K562 (cell line): ENCODE measurements at regions not wholly inside any gene's neighbourhood (a gene's known extent, or its start where the extent isn't known, plus 50 kb on each side); places are given as distances from the start of the nearest gene placed in this dataset.

Experiments
- CAMTA2 ChIP-seq: fragments of 250-450 bp; sonication (Bioruptor Pico); conservative IDR thresholded peaks from 2 replicates; pipeline ENCODE4 v1.5.1; 2022
- MTA1 ChIP-seq: fragments of 450-650 bp; IDR thresholded peaks from 2 replicates; pipeline ENCODE4 v1.6.1; 2017; ENCODE audit warnings: borderline replicate concordance
- ZNF24 ChIP-seq: fragments of 450-650 bp; IDR thresholded peaks from 2 replicates; pipeline ENCODE4 v1.6.1; 2016
- TF ChIP-seq, protein P1 (sequence below): sonication (generic); formaldehyde crosslinking; IDR thresholded peaks from 2 replicates; pipeline ENCODE4 v1.8.0; 2023; ENCODE audit warnings: mild to moderate bottlenecking, missing genetic modification reagents

DNA sequence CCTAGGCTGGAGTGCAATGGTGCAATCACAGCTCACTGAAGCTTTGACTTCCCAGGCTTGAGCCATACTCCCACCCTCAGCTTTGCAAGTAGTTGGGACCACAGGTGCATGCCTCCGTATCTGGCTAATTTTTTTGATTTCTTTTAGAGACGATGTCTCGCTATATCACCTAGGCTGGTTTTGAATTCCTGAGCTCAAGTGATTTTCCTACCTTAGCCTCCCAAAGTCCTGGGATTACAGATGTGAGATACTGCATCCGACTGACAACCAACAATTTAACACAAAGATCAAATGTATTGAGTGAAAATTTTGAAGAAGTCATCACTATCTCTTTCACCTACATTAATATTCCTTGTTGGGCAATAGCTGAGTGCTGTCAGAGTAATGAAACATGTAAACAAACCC lies 181.6 kb downstream of the MYCN start:
- TF ChIP-seq, protein P1, sequence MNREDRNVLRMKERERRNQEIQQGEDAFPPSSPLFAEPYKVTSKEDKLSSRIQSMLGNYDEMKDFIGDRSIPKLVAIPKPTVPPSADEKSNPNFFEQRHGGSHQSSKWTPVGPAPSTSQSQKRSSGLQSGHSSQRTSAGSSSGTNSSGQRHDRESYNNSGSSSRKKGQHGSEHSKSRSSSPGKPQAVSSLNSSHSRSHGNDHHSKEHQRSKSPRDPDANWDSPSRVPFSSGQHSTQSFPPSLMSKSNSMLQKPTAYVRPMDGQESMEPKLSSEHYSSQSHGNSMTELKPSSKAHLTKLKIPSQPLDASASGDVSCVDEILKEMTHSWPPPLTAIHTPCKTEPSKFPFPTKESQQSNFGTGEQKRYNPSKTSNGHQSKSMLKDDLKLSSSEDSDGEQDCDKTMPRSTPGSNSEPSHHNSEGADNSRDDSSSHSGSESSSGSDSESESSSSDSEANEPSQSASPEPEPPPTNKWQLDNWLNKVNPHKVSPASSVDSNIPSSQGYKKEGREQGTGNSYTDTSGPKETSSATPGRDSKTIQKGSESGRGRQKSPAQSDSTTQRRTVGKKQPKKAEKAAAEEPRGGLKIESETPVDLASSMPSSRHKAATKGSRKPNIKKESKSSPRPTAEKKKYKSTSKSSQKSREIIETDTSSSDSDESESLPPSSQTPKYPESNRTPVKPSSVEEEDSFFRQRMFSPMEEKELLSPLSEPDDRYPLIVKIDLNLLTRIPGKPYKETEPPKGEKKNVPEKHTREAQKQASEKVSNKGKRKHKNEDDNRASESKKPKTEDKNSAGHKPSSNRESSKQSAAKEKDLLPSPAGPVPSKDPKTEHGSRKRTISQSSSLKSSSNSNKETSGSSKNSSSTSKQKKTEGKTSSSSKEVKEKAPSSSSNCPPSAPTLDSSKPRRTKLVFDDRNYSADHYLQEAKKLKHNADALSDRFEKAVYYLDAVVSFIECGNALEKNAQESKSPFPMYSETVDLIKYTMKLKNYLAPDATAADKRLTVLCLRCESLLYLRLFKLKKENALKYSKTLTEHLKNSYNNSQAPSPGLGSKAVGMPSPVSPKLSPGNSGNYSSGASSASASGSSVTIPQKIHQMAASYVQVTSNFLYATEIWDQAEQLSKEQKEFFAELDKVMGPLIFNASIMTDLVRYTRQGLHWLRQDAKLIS = no peak
- TF ChIP-seq CAMTA2 (no peak), MTA1 (no peak), ZNF24 (no peak)
